RWPE2 (cell line): ENCODE measurements at regions not wholly inside any gene's neighbourhood (a gene's known extent, or its start where the extent isn't known, plus 50 kb on each side); places are given as distances from the start of the nearest gene placed in this dataset.
"Not testable (repeated sequence)": the region's sequence is repeated elsewhere in the genome, so short reads cannot be mapped to it uniquely, and the experiment has no call there.

Experiments
- ATAC-seq: fragments of 200-7000 bp; cut with Tn5 transposase; 3 replicates; pipeline ENCODE4 v1.9.1; 2021; ENCODE audit warnings: low read depth
- DNase-seq: peaks from one replicate; pipeline ENCODE4 v3.0.0-alpha.2; 2020; ENCODE audit warnings: low spot score
- H3K27ac ChIP-seq: fragments of 450-650 bp; 2 replicates; pipeline ENCODE4 v1.5.1; 2017; ENCODE audit warnings: mild to moderate bottlenecking; ENCODE audit not compliant: poor library complexity, severe bottlenecking
- H3K27me3 ChIP-seq: fragments of 250-450 bp; sonication (Bioruptor Pico); 2 replicates; pipeline ENCODE4 v1.5.1; 2021; ENCODE audit warnings: mild to moderate bottlenecking, moderate library complexity; ENCODE audit not compliant: insufficient read depth, poor library complexity, severe bottlenecking
- H3K36me3 ChIP-seq: fragments of 250-450 bp; sonication (Bioruptor Pico); 2 replicates; pipeline ENCODE4 v1.5.1; 2020; ENCODE audit warnings: low read depth, mild to moderate bottlenecking, moderate library complexity
- H3K4me1 ChIP-seq: fragments of 250-450 bp; sonication (Bioruptor Pico); 2 replicates; pipeline ENCODE4 v1.5.1; 2021; ENCODE audit warnings: mild to moderate bottlenecking, moderate library complexity; ENCODE audit not compliant: insufficient read depth, poor library complexity, severe bottlenecking
- H3K4me3 ChIP-seq: fragments of 250-450 bp; sonication (Bioruptor Pico); 2 replicates; pipeline ENCODE4 v1.5.1; 2021; ENCODE audit warnings: mild to moderate bottlenecking, moderate library complexity; ENCODE audit not compliant: severe bottlenecking
- H3K9me3 ChIP-seq: fragments of 250-450 bp; sonication (Bioruptor Pico); 2 replicates; pipeline ENCODE4 v1.5.1; 2021; ENCODE audit warnings: mild to moderate bottlenecking, moderate library complexity; ENCODE audit not compliant: severe bottlenecking
- TF ChIP-seq, protein P1 (sequence below): fragments of 450-650 bp; IDR thresholded peaks from one replicate; pipeline ENCODE4 v1.5.1; 2017; ENCODE audit warnings: mild to moderate bottlenecking, moderate library complexity; ENCODE audit not compliant: poor library complexity, severe bottlenecking

DNA sequence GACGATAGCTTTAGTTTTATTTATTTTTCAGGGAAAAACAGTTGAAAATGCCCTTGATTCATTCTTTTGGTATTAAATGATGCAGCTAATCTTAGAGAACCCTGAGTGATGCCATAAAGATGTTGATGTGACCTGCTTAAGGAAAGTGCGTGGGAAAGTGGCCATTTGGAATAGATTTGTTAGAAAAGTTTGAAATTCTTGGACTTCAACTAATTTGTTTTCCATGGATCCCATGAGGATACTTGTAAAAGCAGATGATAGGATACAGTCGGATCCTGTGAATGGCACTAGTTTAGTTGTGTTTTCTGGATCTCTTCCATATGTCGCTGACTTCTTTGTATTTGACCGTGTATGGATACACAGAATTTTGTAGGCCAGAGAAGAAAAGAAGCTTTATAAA is 69.0 kb downstream of the SEPTIN7 start:
- no peaks in the 10 kb centered on the region for H3K4me1 ChIP-seq
- ATAC-seq = no peak

DNA sequence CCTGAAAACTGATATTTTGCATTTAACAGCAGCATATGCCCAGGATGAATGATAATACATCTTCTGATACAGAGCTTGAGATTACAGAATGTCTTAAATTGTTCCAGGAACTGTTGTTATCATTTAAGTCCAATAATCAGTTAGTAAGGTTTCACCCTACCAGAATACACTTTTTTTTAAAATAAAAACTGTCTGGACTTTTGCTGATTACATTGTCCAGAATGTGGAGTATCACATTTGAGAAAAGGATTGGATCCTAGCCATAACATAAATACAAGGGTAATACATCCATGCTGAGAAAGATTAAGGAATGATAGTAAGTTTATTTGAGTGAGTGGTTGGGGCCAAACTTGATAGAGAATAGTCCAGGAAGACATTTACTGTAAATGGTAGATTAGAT is 71.0 kb downstream of the SEPTIN7 start:
- H3K9me3 ChIP-seq = no peaks in the 10 kb centered on the region
- H3K4me3 ChIP-seq = no peak overlapping the region
- H3K27ac ChIP-seq = no peak overlapping the region
- TF ChIP-seq, protein P1, sequence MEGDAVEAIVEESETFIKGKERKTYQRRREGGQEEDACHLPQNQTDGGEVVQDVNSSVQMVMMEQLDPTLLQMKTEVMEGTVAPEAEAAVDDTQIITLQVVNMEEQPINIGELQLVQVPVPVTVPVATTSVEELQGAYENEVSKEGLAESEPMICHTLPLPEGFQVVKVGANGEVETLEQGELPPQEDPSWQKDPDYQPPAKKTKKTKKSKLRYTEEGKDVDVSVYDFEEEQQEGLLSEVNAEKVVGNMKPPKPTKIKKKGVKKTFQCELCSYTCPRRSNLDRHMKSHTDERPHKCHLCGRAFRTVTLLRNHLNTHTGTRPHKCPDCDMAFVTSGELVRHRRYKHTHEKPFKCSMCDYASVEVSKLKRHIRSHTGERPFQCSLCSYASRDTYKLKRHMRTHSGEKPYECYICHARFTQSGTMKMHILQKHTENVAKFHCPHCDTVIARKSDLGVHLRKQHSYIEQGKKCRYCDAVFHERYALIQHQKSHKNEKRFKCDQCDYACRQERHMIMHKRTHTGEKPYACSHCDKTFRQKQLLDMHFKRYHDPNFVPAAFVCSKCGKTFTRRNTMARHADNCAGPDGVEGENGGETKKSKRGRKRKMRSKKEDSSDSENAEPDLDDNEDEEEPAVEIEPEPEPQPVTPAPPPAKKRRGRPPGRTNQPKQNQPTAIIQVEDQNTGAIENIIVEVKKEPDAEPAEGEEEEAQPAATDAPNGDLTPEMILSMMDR = no peak
- H3K36me3 ChIP-seq = peaks cover 44% of the 10 kb centered on the region
- no peaks in the 10 kb centered on the region for H3K27me3 ChIP-seq
- DNase-seq (no peak), ATAC-seq (no peak)
- H3K4me1 ChIP-seq = no peaks in the 10 kb centered on the region

More for the DNA sequence above, 69.0 kb downstream of the SEPTIN7 start:
- H3K27me3 ChIP-seq = no peaks in the 10 kb centered on the region
- peaks cover 53% of the 10 kb centered on the region for H3K36me3 ChIP-seq
- H3K4me3 ChIP-seq = no peak overlapping the region
- no peak overlapping the region for H3K27ac ChIP-seq
- no peaks in the 10 kb centered on the region for H3K9me3 ChIP-seq
- TF ChIP-seq, protein P1 = no peak
- DNase-seq = no peak

DNA sequence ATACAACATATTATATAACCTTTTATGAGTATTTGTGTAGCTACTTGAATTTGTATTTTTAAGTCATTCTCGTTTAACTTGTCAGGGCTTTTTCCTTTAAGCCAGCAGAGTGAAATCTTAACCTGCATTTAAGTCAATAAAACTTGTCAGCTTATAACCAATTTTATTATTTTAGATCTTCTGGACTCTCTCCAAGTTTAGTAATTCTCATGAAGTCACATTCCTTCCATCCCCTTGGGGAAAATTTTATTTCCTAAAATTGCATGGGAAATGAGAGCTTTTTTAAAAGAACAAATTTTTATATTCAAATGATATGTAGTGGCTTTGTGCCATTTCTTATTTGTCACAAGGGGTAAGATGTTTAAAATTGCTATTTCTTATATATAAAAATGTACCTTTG is 74.0 kb downstream of the SEPTIN7 start:
- no peak for DNase-seq
- Histone ChIP-seq H3K27ac (no peak overlapping the region), H3K9me3 (no peaks in the 10 kb centered on the region), H3K36me3 (peaks cover 44% of the 10 kb centered on the region), H3K27me3 (no peaks in the 10 kb centered on the region), H3K4me3 (no peak overlapping the region), H3K4me1 (peaks cover 5% of the 10 kb centered on the region)
- TF ChIP-seq, protein P1 = no peak
- ATAC-seq = no peak

DNA sequence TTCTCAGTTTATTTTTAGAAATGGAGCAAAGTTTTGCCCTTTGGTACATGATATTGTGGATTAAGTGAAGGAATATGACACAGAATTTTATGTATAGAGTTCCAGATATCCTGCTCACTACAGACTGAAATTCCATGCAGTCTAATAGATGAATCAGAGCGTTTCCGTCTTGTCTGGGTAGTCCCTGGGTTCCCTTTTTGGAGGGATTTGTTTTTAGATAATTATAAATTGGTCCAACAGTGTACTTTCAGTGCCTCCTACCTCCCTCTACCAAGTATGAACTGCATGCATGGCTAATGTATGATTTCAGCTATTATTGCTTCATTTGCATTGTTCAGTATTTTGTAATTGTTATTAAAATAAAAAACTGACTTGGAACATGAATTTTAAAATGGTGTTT is 74.4 kb downstream of the SEPTIN7 start:
- H3K27me3 ChIP-seq = no peaks in the 10 kb centered on the region
- H3K4me3 ChIP-seq = no peak overlapping the region
- H3K36me3 ChIP-seq = peaks cover 46% of the 10 kb centered on the region
- ATAC-seq (no peak), DNase-seq (no peak)
- TF ChIP-seq, protein P1 = no peak
- no peak overlapping the region for H3K27ac ChIP-seq
- no peaks in the 10 kb centered on the region for H3K9me3 ChIP-seq
- H3K4me1 ChIP-seq = peaks cover 6% of the 10 kb centered on the region

DNA sequence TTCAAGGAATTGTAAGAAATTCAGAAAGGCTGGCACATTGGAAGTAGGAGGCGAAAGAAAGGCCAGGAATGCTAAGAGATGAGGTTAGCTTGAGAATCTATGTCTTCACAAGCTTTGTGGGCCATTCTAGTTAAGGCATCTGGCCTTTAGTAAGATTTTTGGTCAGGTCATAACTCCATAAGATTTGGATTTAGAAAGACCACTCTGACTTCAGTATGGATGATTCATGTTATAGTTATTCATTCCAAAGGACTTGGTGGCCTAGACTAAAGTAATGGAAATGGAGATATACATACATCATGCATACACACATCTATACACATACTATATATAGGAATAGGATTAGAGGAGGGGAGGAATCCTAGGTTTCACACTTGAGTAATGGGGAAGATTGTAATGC is 77.5 kb downstream of the SEPTIN7 start:
- DNase-seq (no peak), ATAC-seq (peak; percentile 29; the same call in 1 of the 3 replicates)
- H3K27me3 ChIP-seq = no peaks in the 10 kb centered on the region
- no peak overlapping the region for H3K4me3 ChIP-seq
- peaks cover 59% of the 10 kb centered on the region for H3K36me3 ChIP-seq
- no peaks in the 10 kb centered on the region for H3K9me3 ChIP-seq
- H3K4me1 ChIP-seq = peaks cover 6% of the 10 kb centered on the region
- no peak overlapping the region for H3K27ac ChIP-seq
- TF ChIP-seq, protein P1 = no peak

DNA sequence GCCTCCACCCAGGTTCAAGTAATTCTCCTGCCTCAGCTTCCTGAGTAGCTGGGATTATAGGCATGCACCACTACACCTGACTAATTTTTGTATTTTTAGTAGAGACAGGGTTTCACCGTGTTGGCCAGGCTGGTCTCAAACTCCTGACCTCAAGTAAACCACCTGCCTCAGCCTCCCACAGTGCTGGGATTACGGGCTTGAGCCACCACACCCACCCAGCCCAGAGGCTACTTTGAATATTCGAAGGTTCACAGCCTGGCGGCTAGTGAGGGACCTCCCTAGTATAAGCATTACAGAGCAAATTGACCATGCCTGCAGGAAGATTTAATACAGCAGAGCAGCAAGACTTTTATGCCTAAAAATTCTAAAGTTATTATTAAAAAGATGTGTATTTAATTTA is 86.6 kb downstream of the SEPTIN7 start:
- not testable (repeated sequence) for H3K27me3 ChIP-seq, H3K27ac ChIP-seq, ATAC-seq, H3K4me3 ChIP-seq, DNase-seq, H3K4me1 ChIP-seq, H3K9me3 ChIP-seq
- peaks cover 64% of the 10 kb centered on the region for H3K36me3 ChIP-seq
